ENCODE measurements at regions not wholly inside any gene's neighbourhood (a gene's known extent, or its start where the extent isn't known, plus 50 kb on each side); places are given as distances from the start of the nearest gene placed in this dataset.

- no peak for DNase-seq
Observed at GRCh38 chr3:127371334-127371733, 83.5 kb upstream of the PRR20G start.

DNA sequence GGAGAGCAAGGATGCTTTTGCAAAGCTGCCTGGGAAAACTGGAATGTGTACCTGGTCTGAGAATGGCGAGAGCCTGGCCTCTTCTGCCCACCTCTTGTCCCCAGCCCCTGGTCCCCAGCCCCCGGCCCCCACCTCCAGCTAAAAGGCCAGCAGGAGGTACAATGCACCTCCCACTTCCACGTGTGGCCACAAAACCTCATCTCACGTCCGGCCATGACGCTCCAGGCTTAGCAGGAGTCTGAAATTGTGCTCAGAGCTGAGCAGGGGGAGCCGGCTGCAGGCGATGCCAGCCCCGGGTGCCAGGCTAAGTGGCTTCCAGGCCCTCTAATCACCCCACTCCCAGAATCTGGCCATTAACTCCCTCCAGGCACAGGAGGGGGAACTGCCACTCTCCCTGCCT is 83.1 kb upstream of the PRR20G start:
- DNase-seq = no peak

GRCh38 chr3:127369356-127369935 is 81.6 kb upstream of the PRR20G start:
- no peak for DNase-seq

- no peak for DNase-seq
Observed at GRCh38 chr3:127368186-127369032, 80.6 kb upstream of the PRR20G start.

DNA sequence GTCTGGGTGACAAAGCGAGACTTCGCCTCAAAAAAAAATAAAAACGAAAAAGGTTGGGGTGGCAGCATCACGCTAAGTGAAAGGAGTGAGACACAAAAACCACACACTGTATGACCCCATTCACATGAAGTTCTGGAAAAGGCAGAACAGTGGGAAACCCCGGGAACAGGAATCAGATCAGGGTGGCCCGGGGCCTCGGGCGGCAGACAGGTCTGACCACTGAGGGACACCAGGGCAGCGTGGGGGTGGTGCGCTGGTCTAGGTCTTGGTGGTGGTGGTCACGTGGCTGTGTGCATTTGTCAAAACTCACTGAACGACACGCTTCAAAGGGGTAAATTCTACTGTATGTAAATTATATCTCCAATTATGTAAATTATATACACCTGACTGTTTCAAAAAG is 79.7 kb upstream of the PRR20G start:
- no peak for DNase-seq

- peak; percentile 11 for DNase-seq
Observed at GRCh38 chr3:127366383-127366782, 78.5 kb upstream of the PRR20G start.

- no peak for DNase-seq
Observed at GRCh38 chr3:127365163-127365798, 77.4 kb upstream of the PRR20G start.

GRCh38 chr3:127363891-127364290 is 76.0 kb upstream of the PRR20G start:
- DNase-seq = no peak

DNA sequence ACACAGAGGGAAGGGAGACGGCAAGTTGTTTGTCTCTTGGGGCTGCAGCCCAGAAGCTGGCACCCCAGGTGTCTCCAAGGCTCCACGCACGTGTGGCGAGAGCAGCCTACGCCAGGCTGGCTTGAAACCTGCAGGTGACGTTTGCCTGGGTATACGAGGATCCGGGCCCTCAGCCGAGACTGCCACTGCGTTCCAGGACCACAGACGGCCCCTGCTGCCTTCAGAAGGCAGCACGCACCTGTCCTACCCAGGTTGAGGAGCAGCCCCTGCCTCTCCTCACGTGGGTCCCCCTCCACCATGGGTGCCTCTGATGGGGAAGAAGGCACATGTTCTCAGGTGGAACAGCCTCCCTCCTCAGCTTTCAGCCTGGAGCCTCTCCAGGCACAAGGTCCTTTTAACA is 75.3 kb upstream of the PRR20G start:
- DNase-seq = no peak

DNA sequence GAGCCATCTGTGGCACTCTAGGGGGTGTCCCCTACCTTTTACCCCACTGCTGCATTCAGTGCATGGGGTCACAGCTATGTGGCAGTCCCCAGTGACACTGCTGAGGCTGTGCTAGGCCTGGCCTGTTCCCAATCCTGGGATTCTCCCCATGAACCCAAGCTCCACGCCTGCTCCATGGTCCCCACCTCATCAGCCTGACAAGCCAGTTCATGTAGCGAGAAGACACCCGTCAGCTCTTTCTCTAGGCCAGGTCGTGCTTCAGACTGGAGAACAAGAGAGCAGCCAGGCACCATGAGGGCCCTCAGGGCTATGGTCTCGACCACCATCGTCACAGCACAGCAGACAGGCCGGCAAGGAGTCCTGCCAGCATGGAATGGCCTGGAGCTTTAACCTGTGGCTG is 72.8 kb upstream of the PRR20G start:
- no peak for DNase-seq

DNA sequence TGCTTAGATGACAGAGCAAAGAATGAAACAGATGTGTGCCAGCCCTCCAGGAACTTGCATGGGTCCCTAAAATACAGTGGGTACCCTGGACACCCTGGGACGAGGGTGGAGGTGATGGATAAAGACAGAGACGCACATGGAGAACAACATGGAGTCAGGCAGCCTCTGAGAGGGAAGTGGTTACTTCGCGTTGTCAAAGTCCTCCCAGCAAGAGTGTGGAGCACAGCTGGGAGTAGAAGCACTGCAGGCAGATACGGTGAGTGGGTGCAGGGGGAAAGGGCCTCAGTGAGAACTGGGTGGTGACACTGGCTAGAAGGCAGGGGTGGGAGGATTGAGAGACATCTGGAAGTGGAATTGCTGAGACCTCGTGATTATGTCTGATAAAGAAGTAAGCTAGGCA is 70.8 kb upstream of the PRR20G start:
- DNase-seq = no peak

DNA sequence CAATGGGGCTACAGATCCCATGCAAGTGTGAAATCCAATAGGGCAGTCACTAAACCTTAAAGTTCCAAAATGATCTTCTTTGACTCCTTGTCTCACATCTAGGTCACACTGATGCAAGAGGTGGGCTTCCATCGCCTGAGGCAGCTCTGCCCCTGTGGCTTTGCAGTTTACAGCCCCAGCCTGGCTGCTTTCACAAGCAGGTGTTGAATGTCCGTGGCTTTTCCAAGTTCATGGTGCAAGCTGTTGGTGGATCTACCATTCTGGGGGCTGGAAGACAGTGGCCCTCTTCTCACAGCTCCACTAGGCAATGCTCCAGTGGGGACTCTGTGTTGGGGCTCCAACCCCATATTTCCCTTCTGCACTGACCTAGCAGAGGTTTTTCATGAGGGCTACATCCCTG is 68.5 kb upstream of the PRR20G start:
- no peak for DNase-seq

- no peak for DNase-seq
Observed at GRCh38 chr3:127354761-127355160, 66.9 kb upstream of the PRR20G start.

GRCh38 chr3:127352612-127353011 is 64.8 kb upstream of the PRR20G start:
- no peak for DNase-seq

DNA sequence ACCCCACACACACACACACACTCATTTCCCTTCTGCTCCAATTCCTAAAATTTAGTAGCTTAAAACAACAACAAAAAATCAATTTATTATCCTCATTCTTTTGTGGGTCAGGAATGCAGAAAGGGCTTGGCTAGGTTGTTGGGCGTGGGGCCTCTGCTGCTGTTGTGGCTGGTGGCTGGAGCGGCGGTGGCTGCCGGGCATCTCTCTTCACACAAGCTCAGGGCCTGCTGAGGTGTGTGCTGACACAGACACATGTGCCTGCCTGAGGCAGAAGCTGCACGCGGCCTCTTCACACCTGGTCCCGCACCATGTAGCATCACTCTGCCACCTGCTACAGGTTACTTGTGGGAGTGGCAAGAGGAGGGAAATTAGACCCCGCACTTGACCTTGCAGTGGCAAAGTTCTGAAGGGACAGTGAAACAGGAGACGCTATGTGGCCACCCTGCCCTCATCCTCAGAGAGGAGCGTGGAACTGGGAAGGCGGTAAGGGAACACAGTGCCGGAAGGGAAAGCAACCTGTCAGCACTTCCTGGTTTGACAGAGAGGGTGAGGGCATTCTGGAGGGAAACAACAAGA is 64.0 kb upstream of the PRR20G start:
- no peak for DNase-seq

DNA sequence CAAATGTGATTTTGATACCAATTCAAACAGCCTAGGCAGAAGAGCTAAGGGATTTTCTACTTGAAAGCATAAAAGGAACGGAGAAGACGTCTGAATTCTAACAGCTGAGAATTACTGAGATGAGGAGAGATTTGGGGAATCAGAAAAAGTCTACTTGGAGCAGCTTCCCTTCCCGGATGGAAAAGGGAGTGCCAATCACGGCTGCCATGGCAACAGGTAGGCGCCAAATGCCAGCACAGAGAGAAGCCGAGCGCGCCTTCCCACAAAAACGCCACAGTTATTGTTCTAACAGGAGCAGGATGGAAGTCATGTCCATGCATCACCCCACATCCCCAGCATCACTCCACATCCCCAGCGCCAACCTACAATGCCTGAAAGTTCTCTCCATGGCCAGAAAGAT is 63.5 kb upstream of the PRR20G start:
- no peak for DNase-seq

- no peak for DNase-seq
Observed at GRCh38 chr3:127350172-127351050, 62.6 kb upstream of the PRR20G start.

- no peak for DNase-seq
Observed at GRCh38 chr3:127349501-127350171, 61.8 kb upstream of the PRR20G start.

- no peak for DNase-seq
Observed at GRCh38 chr3:127342735-127343134, 54.9 kb upstream of the PRR20G start.

DNA sequence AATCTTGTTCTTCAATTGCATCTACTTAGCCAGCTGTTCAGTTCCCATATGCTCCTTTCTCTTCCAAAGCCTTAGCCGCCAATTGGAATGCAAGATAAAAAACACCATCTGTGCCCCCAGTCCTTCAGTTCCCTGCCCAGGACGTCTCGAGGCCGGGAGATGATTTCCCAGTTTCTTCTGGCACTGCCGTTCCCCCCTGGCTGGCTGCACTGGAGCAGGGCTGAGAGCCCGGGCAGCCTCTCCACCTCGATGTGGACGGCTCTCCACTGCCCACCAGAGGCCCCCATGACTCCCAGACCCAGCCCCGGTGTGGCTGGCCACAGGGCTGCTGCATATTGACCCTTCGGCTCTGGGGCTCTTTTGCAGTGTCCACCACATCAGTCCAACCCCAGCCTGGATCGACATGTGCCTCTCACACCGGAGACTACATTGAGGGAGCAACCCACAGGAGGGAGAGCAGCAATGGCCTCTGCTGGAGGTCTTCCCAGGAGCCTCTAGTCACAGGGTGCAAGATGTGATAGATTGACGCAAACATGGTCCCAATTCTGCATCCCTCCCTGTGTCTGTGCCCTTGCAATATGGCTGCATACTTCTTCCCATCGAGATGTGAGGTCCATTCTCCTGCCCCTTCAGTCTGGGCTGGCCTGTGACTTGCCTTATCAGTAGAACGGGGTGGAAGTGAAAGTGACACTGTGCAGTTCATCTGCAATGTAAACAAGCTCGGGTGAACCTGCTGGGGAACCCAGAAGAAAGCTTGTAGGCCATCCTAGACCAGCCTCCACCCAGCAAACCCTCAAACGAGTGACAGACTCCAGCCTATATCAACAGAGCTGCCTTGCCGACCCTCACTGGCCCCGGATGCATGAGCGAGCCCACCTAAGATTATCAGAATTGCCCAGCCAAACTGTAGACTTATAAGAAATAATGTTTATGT is 52.3 kb upstream of the PRR20G start:
- DNase-seq = no peak

DNA sequence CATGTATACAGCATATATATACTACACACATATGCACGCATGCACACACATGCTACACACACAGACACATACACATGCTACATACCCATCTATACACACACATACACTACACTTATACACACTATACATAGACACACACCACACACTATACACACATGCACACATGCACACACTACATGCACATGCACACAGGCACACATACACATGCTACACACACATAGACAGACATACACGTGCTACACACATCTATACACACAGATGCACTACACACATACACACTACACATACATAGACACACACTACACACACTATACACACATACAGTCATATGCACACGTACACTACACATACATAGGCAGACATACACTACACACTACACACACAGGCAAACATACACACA is 51.2 kb upstream of the PRR20G start:
- no peak for DNase-seq
